ENCODE measurements at regions not wholly inside any gene's neighbourhood (a gene's known extent, or its start where the extent isn't known, plus 50 kb on each side); places are given as distances from the start of the nearest gene placed in this dataset.

DNA sequence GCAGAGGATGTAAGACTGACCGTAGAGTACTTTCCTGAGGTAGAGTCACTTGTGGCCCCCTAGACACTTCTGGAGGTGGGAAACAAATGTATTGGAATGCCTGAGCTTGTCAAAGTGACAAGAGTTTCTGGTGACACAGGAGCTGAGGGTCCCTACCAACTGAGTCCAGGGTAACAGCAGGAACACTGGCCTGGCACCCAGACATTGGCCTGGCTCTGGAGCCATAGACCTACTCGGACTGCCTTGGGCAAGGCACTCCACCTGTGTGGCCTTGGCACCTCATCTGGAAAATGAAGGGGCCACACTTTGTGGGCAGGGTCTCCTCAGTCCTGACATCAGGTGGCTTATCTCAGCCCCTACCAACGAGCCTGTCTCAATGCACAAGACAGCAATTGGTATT lies 398.2 kb upstream of the CELF4 start:
- intact Hi-C loops (cut with DNase I), result no loop called here
- Histone ChIP-seq H3K27ac (no peak overlapping the region), H3K9me3 (no peaks in the 10 kb centered on the region), H3K4me1 (ENCODE audit: insufficient read depth) (no peaks in the 10 kb centered on the region), H3K4me3 (no peak overlapping the region), H3K36me3 (no peaks in the 10 kb centered on the region), H3K27me3 (no peaks in the 10 kb centered on the region)
- WGBS, 3 donors, result 78 to 84% (median 81%) methylated on average over 3 of the region's 3 CpGs
- TF ChIP-seq POLR2A (IDR thresholded peaks at IDR 0.05), result no peak
- no peak for TF ChIP-seq CTCF (IDR thresholded peaks at IDR 0.05)
- TF ChIP-seq EP300 (IDR thresholded peaks at IDR 0.05), result no peak
- DNase-seq, result no peak

DNA sequence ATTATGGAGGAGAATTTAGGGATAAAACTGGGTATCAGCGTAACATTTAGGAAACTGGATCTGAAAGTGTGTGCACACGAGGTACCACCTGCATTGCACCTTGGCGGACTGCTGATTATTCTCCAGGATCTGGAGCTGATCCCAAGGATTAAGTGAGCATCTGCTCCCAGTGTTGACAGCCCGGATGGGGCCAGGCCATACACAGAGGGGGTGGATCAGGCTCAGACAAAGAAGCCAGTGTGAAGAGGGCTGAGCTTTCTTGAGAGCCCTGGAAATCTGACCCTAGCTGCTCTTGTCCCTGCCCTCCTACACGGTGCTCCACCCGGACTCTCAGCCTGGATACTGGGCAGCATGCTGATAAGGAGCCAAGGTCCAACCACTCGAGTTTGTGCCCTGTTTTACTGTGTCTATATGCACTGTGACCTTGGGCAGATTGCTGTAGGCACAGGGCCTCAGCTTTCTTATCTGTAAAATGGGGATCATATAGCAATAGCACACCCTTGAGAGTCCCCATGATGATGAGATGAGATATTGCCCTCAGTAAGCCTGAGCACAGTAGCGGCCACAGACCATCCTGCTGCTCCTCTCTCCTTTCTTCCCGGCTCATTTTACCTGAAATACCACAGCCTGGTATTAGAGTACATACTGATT lies 396.8 kb upstream of the CELF4 start:
- Histone ChIP-seq H3K36me3 (no peaks in the 10 kb centered on the region), H3K27me3 (no peaks in the 10 kb centered on the region), H3K4me1 (ENCODE audit: insufficient read depth) (no peaks in the 10 kb centered on the region), H3K27ac (no peak overlapping the region), H3K9me3 (no peaks in the 10 kb centered on the region), H3K4me3 (no peak overlapping the region)
- intact Hi-C loops (cut with DNase I), result no loop called here
- no peak for DNase-seq
- WGBS, 3 donors, result 53 to 78% (median 69%) methylated on average over 9 of the region's 9 CpGs
- no peak for TF ChIP-seq CTCF (IDR thresholded peaks at IDR 0.05)
- no peak for TF ChIP-seq EP300 (IDR thresholded peaks at IDR 0.05)
- no peak for TF ChIP-seq POLR2A (IDR thresholded peaks at IDR 0.05)

GRCh38 chr18:37958499-37958898 lies 392.9 kb upstream of the CELF4 start:
- Histone ChIP-seq H3K4me1 (ENCODE audit: insufficient read depth) (no peaks in the 10 kb centered on the region), H3K9me3 (no peaks in the 10 kb centered on the region), H3K36me3 (no peaks in the 10 kb centered on the region), H3K27me3 (no peaks in the 10 kb centered on the region), H3K4me3 (no peak overlapping the region), H3K27ac (no peak overlapping the region)
- DNase-seq, result no peak
- intact Hi-C loops (cut with DNase I), result loop anchor here in 1 of 4 donors (5.0 kb wide), 1 partner anchor 1366 kb away; no protein-coding TSS in a partner anchor
- WGBS, 3 donors, result 49 to 67% (median 61%) methylated on average over 3 of the region's 3 CpGs
- no peak for TF ChIP-seq EP300 (IDR thresholded peaks at IDR 0.05)
- no peak for TF ChIP-seq POLR2A (IDR thresholded peaks at IDR 0.05)
- TF ChIP-seq CTCF (IDR thresholded peaks at IDR 0.05), result no peak

- no peak overlapping the region for H3K4me3 ChIP-seq
- H3K27ac ChIP-seq, result no peak overlapping the region
- H3K27me3 ChIP-seq, result no peaks in the 10 kb centered on the region
- no peaks in the 10 kb centered on the region for H3K9me3 ChIP-seq
- TF ChIP-seq CTCF (IDR thresholded peaks at IDR 0.05) (no peak), EP300 (IDR thresholded peaks at IDR 0.05) (no peak), POLR2A (IDR thresholded peaks at IDR 0.05) (no peak)
- intact Hi-C loops (cut with DNase I), result loop anchor here in 1 of 4 donors (5.0 kb wide), 1 partner anchor 1365 kb away; no protein-coding TSS in a partner anchor
- H3K4me1 ChIP-seq (ENCODE audit: insufficient read depth), result no peaks in the 10 kb centered on the region
- DNase-seq, result no peak
- no peaks in the 10 kb centered on the region for H3K36me3 ChIP-seq
- WGBS, 3 donors, result 77 to 81% (median 80%) methylated on average over 4 of the region's 4 CpGs
These were observed 391.3 kb upstream of the CELF4 start for GRCh38 chr18:37956902-37957301.

Measured in ovary (tissue), 7 donors.